Activated naive CD8-positive, alpha-beta T cell treated with anti-CD3 and anti-CD28 coated beads, Interleukin-2, amount 50 U/mL, for 24 hours (primary cell): ENCODE measurements at regions not wholly inside any gene's neighbourhood (a gene's known extent, or its start where the extent isn't known, plus 50 kb on each side); places are given as distances from the start of the nearest gene placed in this dataset.
"Not testable (repeated sequence)": the region's sequence is repeated elsewhere in the genome, so short reads cannot be mapped to it uniquely, and the experiment has no call there.

Source experiments
- ATAC-seq: fragments of 150-1000 bp; cut with Tn5 transposase; one replicate; pipeline ENCODE4 v1.10.0; 2021
- DNase-seq: peaks from one replicate; pipeline ENCODE4 v3.0.0; 2021
- H3K27ac Mint-ChIP-seq: one replicate; pipeline ENCODE4 v1.8.0; 2021; ENCODE audit warnings: mild to moderate bottlenecking, mixed read lengths
- H3K27me3 Mint-ChIP-seq: one replicate; pipeline ENCODE4 v1.8.0; 2021; ENCODE audit warnings: mixed read lengths
- H3K36me3 Mint-ChIP-seq: one replicate; pipeline ENCODE4 v1.8.0; 2021; ENCODE audit warnings: low read depth, mixed read lengths
- H3K4me1 Mint-ChIP-seq: one replicate; pipeline ENCODE4 v1.8.0; 2021; ENCODE audit warnings: mixed read lengths
- H3K4me3 Mint-ChIP-seq: one replicate; pipeline ENCODE4 v1.8.0; 2021; ENCODE audit warnings: mild to moderate bottlenecking, moderate library complexity, mixed read lengths
- H3K9me3 Mint-ChIP-seq: one replicate; pipeline ENCODE4 v1.8.0; 2021; ENCODE audit warnings: mixed read lengths

- Mint-ChIP-seq H3K27ac (no peak overlapping the region), H3K4me1 (no peaks in the 10 kb centered on the region), H3K36me3 (no peaks in the 10 kb centered on the region), H3K4me3 (no peak overlapping the region), H3K27me3 (no peaks in the 10 kb centered on the region), H3K9me3 (no peaks in the 10 kb centered on the region)
- DNase-seq, result no peak
- no peak for ATAC-seq
Observed at GRCh38 chr2:142294225-142294624, 163.4 kb upstream of the LRP1B start.

DNA sequence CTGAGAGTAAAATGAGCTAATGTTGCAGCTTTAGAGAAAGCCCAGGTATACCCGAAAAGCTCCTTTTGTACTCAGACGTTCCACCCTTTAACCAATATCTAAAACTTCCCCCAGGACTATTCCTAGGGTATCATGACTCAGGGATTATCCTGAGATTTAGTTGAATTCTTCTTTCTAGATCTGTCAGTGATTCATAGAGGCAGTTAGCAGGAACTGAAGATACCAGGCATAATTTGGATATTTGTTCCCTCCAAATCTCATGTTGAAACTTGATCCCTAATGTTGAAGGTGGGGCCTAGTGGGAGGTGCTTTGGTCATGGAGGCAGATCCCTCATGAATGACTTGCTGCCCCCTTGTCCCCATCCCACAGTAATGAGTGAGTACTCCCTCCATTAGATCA, 161.2 kb upstream of the LRP1B start:
- DNase-seq, result no peak

GRCh38 chr2:142290931-142291330, 160.1 kb upstream of the LRP1B start:
- Mint-ChIP-seq H3K27me3 (no peaks in the 10 kb centered on the region), H3K4me3 (no peak overlapping the region), H3K27ac (no peak overlapping the region), H3K9me3 (no peaks in the 10 kb centered on the region), H3K36me3 (no peaks in the 10 kb centered on the region), H3K4me1 (no peaks in the 10 kb centered on the region)
- DNase-seq (no peak), ATAC-seq (no peak)

More for the DNA sequence above, 161.2 kb upstream of the LRP1B start:
- Mint-ChIP-seq H3K4me3 (no peak overlapping the region), H3K4me1 (no peaks in the 10 kb centered on the region), H3K27me3 (no peaks in the 10 kb centered on the region), H3K36me3 (no peaks in the 10 kb centered on the region), H3K27ac (no peak overlapping the region), H3K9me3 (no peaks in the 10 kb centered on the region)
- ATAC-seq, result no peak

DNA sequence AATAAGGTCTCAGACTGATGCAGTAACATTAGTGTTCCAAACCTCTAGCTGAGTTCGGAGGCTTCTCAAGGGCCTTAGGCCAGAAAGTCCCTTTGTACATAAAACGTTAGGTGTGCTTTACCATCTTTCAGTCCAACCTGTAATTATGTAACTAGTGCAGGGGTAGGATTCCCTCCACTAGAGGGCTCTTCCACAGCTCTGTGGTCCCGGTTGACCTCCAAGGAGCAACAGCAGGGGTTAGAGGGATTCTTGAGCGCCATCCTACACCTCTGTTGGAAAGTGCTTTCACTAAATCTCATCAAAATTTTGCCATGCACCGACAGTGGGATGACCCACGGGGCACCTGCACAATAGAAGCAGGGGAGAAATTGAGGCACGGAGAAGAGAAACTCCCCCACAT, 155.8 kb upstream of the LRP1B start:
- Mint-ChIP-seq H3K36me3 (no peaks in the 10 kb centered on the region), H3K27ac (no peak overlapping the region), H3K9me3 (no peaks in the 10 kb centered on the region), H3K27me3 (no peaks in the 10 kb centered on the region), H3K4me3 (no peak overlapping the region), H3K4me1 (no peaks in the 10 kb centered on the region)
- ATAC-seq (no peak), DNase-seq (no peak)

- no peaks in the 10 kb centered on the region for H3K36me3 Mint-ChIP-seq
- DNase-seq (no peak), ATAC-seq (no peak)
- H3K27ac Mint-ChIP-seq, result no peak overlapping the region
- no peaks in the 10 kb centered on the region for H3K9me3 Mint-ChIP-seq
- H3K27me3 Mint-ChIP-seq, result no peaks in the 10 kb centered on the region
- no peaks in the 10 kb centered on the region for H3K4me1 Mint-ChIP-seq
- H3K4me3 Mint-ChIP-seq, result no peak overlapping the region
Observed at GRCh38 chr2:142285480-142285879, 154.7 kb upstream of the LRP1B start.

GRCh38 chr2:142284336-142284735, 153.5 kb upstream of the LRP1B start:
- H3K4me3 Mint-ChIP-seq, H3K36me3 Mint-ChIP-seq, ATAC-seq, H3K4me1 Mint-ChIP-seq, H3K27ac Mint-ChIP-seq, H3K9me3 Mint-ChIP-seq, DNase-seq, H3K27me3 Mint-ChIP-seq: not testable (repeated sequence)

DNA sequence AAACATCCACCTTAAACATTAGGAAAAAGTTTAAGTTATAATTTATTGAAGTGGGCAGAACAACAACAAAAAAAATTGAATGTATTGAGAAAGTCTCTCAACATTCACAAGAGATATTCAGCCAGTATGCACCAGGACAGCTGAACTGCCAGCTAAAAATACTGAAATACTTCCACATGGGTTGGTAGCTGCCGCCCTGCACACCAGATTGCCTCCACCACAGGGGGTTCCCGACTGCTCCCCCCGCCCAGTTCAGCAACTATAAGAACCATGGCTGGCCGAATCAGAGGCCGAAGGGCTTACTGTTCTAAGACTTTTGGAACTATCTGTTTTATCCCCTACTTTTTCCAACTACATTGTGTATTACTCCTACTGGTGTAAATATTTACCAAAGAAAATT, 150.0 kb upstream of the LRP1B start:
- Mint-ChIP-seq H3K9me3 (peaks cover 3% of the 10 kb centered on the region), H3K4me3 (no peak overlapping the region), H3K36me3 (no peaks in the 10 kb centered on the region), H3K27ac (no peak overlapping the region), H3K27me3 (no peaks in the 10 kb centered on the region), H3K4me1 (no peaks in the 10 kb centered on the region)
- no peak for ATAC-seq
- DNase-seq, result no peak

DNA sequence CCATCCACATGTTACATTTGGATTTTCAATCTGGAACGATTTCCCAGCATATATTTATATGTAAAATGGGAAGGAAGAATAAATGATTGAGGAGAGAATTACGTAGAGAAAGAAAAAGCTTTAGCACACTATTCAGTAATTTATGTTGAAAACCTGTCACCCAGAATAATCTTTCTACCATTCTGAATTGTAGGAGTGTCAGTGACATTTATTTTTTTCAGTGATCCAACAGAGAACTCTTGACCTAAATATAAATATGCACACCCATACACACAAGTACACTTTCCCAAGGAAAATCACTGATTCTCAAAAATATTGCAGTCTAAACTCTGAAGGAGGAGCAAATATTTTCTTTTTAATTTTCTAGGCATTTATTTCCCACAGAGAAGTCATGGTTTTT, 140.2 kb upstream of the LRP1B start:
- Mint-ChIP-seq H3K36me3 (no peaks in the 10 kb centered on the region), H3K9me3 (peaks cover 5% of the 10 kb centered on the region), H3K27ac (no peak overlapping the region), H3K27me3 (no peaks in the 10 kb centered on the region), H3K4me3 (no peak overlapping the region), H3K4me1 (no peaks in the 10 kb centered on the region)
- no peak for ATAC-seq
- DNase-seq, result no peak

GRCh38 chr2:142270291-142270690, 139.5 kb upstream of the LRP1B start:
- H3K27ac Mint-ChIP-seq, result no peak overlapping the region
- no peaks in the 10 kb centered on the region for H3K27me3 Mint-ChIP-seq
- H3K9me3 Mint-ChIP-seq, result peaks cover 5% of the 10 kb centered on the region
- DNase-seq, result no peak
- H3K36me3 Mint-ChIP-seq, result no peaks in the 10 kb centered on the region
- no peak overlapping the region for H3K4me3 Mint-ChIP-seq
- no peaks in the 10 kb centered on the region for H3K4me1 Mint-ChIP-seq
- no peak for ATAC-seq

GRCh38 chr2:142259356-142259755, 128.5 kb upstream of the LRP1B start:
- Mint-ChIP-seq H3K4me1 (no peaks in the 10 kb centered on the region), H3K27ac (no peak overlapping the region), H3K36me3 (no peaks in the 10 kb centered on the region), H3K4me3 (no peak overlapping the region), H3K9me3 (peaks cover 16% of the 10 kb centered on the region), H3K27me3 (no peaks in the 10 kb centered on the region)
- DNase-seq, result no peak
- ATAC-seq, result no peak

DNA sequence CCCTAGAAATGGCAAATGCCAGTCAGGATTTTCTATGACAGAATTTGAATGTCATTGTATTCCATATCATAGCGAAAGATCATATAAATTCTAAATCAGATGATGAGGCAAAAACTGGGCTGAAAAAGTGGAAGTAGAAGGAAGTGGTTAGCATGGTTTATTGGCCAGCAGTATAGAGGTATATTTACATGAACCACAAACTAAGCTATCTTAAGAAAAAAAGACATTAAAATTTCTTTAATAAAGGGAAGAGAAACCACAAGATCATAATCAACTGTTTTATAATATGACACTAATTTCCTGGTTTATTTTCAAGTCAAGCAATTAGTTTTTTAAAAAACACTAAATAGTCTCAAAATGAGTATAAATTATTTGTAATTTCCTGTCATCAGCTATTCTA, 123.2 kb upstream of the LRP1B start:
- H3K27ac Mint-ChIP-seq, result no peak overlapping the region
- peaks cover 22% of the 10 kb centered on the region for H3K9me3 Mint-ChIP-seq
- no peaks in the 10 kb centered on the region for H3K27me3 Mint-ChIP-seq
- no peak for DNase-seq
- H3K36me3 Mint-ChIP-seq, result no peaks in the 10 kb centered on the region
- H3K4me3 Mint-ChIP-seq, result no peak overlapping the region
- H3K4me1 Mint-ChIP-seq, result no peaks in the 10 kb centered on the region
- ATAC-seq, result no peak

GRCh38 chr2:142241016-142241415, 110.2 kb upstream of the LRP1B start:
- Mint-ChIP-seq H3K4me1 (no peaks in the 10 kb centered on the region), H3K4me3 (no peak overlapping the region), H3K9me3 (peaks cover 6% of the 10 kb centered on the region), H3K27me3 (no peaks in the 10 kb centered on the region), H3K27ac (no peak overlapping the region), H3K36me3 (no peaks in the 10 kb centered on the region)
- ATAC-seq (no peak), DNase-seq (no peak)

DNA sequence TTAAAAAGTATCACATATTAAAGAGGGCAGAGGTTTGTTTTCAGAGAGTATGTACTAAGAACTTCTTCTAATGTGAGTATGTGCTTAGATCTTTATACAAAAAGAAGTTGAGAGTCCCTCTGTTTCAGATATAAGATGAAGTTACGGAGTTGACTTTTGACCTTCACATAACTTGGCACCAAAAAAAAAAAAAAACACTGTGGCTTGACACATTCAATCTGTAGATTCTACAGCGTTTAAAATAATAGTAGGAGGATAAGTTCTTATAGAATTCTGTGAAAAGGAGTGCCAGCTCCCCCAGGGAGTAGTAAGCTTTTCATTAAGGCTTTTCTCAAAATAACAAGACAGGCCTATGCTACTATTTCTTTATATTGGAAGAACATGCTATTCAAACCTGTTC, 105.4 kb upstream of the LRP1B start:
- Mint-ChIP-seq H3K27me3 (no peaks in the 10 kb centered on the region), H3K4me3 (no peak overlapping the region), H3K4me1 (no peaks in the 10 kb centered on the region), H3K9me3 (peaks cover 13% of the 10 kb centered on the region), H3K27ac (no peak overlapping the region), H3K36me3 (no peaks in the 10 kb centered on the region)
- DNase-seq, result no peak
- no peak for ATAC-seq

DNA sequence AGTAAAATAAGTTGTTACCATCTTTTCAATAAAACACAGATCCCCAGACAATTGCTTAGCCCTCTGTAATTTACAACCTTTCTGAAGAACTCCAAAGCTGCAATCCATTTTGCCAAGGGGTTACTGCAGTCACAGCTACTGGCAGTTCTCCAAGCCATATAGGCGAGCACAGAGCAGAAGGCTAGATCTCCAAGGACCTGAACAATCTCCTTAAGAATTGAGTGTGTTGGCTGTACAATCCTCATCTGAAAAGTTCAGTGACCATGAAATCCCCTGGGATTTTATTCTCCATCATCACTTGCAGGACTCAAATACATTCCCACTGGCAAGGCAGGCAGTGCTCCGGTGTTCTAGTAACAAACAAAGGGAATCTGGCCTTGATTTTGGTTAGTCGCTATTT, 103.9 kb upstream of the LRP1B start:
- Mint-ChIP-seq H3K27ac (no peak overlapping the region), H3K9me3 (peaks cover 13% of the 10 kb centered on the region), H3K4me3 (no peak overlapping the region), H3K27me3 (no peaks in the 10 kb centered on the region), H3K4me1 (no peaks in the 10 kb centered on the region), H3K36me3 (no peaks in the 10 kb centered on the region)
- ATAC-seq, result no peak
- no peak for DNase-seq

GRCh38 chr2:142223309-142223708, 92.5 kb upstream of the LRP1B start:
- H3K36me3 Mint-ChIP-seq, result no peaks in the 10 kb centered on the region
- no peak overlapping the region for H3K4me3 Mint-ChIP-seq
- no peak overlapping the region for H3K27ac Mint-ChIP-seq
- no peak for ATAC-seq
- no peak for DNase-seq
- peaks cover 3% of the 10 kb centered on the region for H3K9me3 Mint-ChIP-seq
- H3K4me1 Mint-ChIP-seq, result no peaks in the 10 kb centered on the region
- H3K27me3 Mint-ChIP-seq, result no peaks in the 10 kb centered on the region

DNA sequence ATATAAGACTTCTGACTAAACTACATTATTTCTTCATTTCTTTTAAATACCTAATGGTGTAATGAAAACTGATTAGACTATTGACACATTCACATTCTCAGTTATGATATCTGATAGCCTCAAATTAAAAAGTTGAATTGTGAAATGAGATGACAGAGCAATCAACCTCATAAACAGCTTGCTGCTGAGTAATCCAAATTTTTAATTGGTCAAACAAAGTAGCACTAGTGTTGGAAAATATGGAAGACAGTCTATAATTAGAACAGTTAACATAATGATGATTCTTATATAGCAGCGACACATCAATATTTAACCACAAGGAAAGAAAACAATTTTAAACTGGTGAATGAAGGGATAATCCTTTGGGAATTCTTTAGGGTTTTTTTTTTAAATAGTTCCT, 91.9 kb upstream of the LRP1B start:
- ATAC-seq (no peak), DNase-seq (no peak)
- no peaks in the 10 kb centered on the region for H3K36me3 Mint-ChIP-seq
- H3K9me3 Mint-ChIP-seq, result peaks cover 3% of the 10 kb centered on the region
- no peak overlapping the region for H3K27ac Mint-ChIP-seq
- no peak overlapping the region for H3K4me3 Mint-ChIP-seq
- H3K4me1 Mint-ChIP-seq, result no peaks in the 10 kb centered on the region
- no peaks in the 10 kb centered on the region for H3K27me3 Mint-ChIP-seq
